Loucy (cell line): ENCODE measurements at regions not wholly inside any gene's neighbourhood (a gene's known extent, or its start where the extent isn't known, plus 50 kb on each side); places are given as distances from the start of the nearest gene placed in this dataset.
"Not testable (repeated sequence)": the region's sequence is repeated elsewhere in the genome, so short reads cannot be mapped to it uniquely, and the experiment has no call there.

ENCODE experiments used
- CTCF ChIP-seq: fragments of 200-600 bp; sonication (generic); conservative IDR thresholded peaks from 2 replicates; pipeline ENCODE4 v1.5.1; 2014; ENCODE audit warnings: mild to moderate bottlenecking, antibody characterized with exemption, low read length
- EZH2phosphoT487 ChIP-seq: fragments of 200-600 bp; IDR thresholded peaks from 2 replicates; pipeline ENCODE4 v1.6.1; 2018; ENCODE audit warnings: antibody characterized with exemption, mild to moderate bottlenecking, moderate library complexity, borderline replicate concordance

- not testable (repeated sequence) for TF ChIP-seq CTCF, EZH2phosphoT487
Observed at GRCh38 chr5:87217480-87217879, 50.2 kb upstream of the RASA1 start.
